GM21381 (cell line): ENCODE measurements at regions not wholly inside any gene's neighbourhood (a gene's known extent, or its start where the extent isn't known, plus 50 kb on each side); places are given as distances from the start of the nearest gene placed in this dataset.
"Not testable (repeated sequence)": the region's sequence is repeated elsewhere in the genome, so short reads cannot be mapped to it uniquely, and the experiment has no call there.

ENCODE experiments used
- ATAC-seq: cut with Tn5 transposase; IDR thresholded peaks from one replicate; pipeline ENCODE4 v1.9.1; 2021; ENCODE audit warnings: mild to moderate bottlenecking, moderate library complexity; ENCODE audit not compliant: unreplicated experiment

DNA sequence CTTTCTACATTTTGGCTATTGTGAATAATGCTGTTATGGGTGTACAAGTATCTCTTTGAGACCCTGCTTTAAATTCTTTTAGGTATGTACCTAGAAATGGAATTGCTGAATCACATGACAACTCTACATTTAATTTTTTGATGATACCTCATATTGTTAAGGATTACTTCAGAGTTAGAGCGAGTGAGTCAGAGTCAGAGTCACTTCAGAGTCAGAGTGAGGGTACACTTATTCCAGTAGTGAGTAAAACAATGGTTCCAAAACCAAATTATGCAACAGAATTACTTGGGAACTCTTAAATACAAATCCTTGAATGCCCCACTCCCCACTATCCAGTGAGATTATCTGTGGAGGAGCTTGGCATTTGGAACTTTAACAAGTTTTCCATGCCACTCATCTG lies 50.3 kb upstream of the SNRK start:
- ATAC-seq, result no peak

- no peak for ATAC-seq
These were observed 53.3 kb upstream of the SNRK start for GRCh38 chr3:43233062-43233461.

DNA sequence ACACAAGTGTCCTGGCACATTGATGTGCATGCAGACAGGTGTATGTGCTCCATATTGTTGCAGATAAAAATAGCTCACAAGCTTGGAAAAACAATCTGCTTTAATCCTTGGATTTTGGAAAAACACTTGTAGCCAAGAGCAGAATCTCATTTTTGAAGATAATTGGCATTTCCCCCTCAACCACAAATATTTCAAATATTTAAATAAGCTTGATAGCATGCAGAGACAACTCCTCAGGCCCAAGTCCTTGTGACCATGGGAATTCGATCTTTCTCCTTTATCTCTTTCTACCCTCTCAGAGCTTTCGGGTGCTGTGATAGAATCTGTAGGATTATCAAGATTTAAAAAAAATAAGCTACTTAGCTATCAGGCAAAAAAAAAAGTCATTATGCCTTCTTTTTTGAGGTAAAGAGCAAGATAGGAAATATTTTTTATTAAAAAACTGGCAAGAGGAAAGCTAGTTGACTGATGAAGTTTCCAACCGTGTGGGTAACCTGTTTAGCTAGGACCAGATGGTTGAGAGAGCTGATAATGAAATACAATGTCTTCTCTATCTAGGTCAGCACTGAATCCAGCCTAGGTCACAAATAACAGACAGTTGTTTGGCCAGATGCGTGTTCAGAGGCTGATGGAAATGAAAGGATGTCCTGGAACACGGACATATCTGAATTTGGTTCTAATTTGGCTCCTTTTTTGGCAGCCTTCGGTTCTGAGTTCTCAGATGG lies 54.9 kb upstream of the SNRK start:
- ATAC-seq, result no peak

GRCh38 chr3:43229865-43230264 lies 56.5 kb upstream of the SNRK start:
- ATAC-seq, result not testable (repeated sequence)

GRCh38 chr3:43227685-43228084 lies 58.7 kb upstream of the SNRK start:
- not testable (repeated sequence) for ATAC-seq

DNA sequence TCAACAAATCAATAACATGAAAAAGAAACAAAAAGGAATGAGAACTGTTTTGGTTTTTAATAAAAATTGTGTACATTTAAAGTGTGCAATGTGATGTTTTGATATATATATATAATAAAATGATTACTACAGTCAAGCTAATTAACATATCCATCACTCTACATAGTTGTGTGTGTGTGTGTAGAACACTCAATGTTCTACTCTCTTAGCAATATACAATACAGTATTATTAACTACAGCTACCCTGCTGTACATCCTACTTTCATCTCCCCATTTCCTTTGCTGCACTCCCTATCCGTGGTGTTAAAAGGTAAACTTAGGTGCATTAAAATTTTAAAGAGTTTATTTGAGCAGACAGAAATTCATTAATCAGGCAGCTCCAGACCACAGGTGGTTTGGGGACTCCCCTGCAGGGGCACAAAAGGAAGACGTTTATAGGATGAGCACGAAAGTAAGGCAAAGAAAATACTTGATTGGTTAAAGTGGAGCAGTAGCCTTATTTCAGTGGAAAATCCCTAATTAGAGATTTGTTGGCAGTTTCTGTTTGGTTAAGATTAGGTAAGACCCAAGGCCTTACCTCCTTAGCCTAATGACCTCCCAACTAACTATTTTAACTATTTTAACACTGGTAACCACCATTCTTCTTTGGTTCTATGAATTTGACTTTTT lies 61.8 kb upstream of the SNRK start:
- ATAC-seq, result no peak

- ATAC-seq, result no peak
These were observed 62.5 kb upstream of the SNRK start for GRCh38 chr3:43223670-43224364.

- ATAC-seq, result no peak
These were observed 63.8 kb upstream of the SNRK start for GRCh38 chr3:43222590-43222989.

DNA sequence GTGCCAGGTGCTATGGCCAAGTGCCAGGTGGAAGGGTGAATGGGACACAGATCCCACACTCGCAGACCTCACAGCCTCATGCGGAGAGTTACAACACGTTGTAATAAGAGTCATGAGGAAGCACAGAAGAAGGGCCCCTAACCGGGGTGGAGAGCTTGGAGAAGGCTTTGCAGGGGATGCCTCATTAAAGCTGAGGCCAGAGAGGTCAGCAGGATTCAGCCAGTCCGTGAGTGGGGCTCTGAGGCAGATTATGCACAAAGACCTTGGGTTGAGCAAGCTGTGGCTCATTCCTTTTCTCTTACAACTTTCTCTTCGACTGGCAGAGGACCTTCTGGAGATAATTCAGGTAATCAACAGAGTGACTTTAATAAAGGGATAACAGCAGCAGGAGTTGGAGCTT lies 65.3 kb upstream of the SNRK start:
- no peak for ATAC-seq

- ATAC-seq, result no peak
These were observed 66.7 kb upstream of the SNRK start for GRCh38 chr3:43219616-43220015.

DNA sequence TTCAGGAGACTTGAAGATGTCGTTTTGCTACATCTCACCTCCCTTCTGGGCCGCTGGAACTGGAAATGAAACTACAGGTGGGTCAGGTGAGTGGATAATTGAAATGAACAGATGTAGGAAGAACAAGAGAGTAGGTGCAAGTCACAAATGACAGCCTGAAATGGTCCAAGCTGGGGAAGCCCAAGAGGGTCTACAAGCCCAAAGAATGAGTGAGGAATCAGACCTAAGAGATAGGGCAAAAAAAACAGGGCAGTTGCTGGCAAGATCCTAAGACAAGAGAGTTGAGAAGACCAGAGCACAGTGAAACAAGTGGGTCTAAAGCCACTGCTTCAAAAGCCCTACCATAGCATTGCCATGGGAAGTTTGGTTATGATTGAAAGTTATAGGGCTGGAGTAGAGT lies 67.4 kb upstream of the SNRK start:
- ATAC-seq, result no peak

- ATAC-seq, result no peak
These were observed 68.2 kb upstream of the SNRK start for GRCh38 chr3:43218156-43218555.

GRCh38 chr3:43217633-43218032 lies 68.7 kb upstream of the SNRK start:
- ATAC-seq, result no peak

DNA sequence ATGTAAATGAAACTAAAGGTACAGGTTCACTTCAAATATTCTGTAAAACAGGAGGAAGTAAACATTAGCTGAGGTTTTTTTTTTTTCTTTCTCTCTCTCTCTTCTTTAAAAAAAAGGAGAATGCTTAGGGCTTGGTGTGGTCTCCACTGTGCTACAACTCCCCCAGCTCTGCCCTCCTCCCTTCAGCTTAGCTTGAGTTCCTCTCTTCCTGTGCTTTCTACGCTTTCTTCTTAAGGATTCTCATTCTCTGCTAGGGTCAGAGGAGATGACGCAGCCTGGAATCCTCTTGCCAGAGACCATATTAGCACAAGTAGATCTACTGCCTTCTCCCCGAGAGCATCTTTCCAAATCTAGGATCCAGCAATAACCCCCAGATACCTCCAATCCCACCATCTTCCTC lies 69.1 kb upstream of the SNRK start:
- no peak for ATAC-seq

DNA sequence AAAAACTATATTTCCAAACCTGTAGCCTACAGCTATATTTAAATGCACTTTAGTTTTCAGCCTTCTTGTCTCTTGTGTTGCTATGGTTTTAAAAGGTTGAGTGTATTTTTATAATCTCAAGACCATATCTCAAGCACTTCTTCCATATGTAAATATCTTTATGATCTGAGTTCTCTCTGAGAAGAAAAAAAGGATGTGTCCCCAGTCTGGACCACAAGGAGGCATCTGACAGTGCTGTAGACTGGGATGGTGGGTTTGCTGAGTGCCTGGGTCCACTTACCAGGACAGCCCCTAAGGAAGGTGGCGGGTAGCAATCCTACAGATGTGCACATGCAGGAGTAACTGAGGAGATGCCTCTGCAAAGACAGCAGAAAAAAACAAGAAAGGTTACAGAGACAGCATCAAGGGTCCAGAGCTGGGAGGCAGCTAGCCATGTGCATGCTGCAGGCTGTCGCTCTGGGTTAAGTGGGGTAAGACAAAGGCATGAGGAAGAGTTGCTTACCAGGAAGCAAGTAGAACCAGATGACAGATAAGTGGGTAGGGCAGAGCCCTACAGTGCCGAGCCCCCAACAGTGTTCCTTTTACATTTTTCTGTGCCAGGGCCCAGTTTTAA lies 70.6 kb upstream of the SNRK start:
- no peak for ATAC-seq

- no peak for ATAC-seq
These were observed 71.2 kb upstream of the SNRK start for GRCh38 chr3:43215138-43215537.

GRCh38 chr3:43214616-43215015 lies 71.7 kb upstream of the SNRK start:
- ATAC-seq, result no peak

GRCh38 chr3:43213631-43214030 lies 72.7 kb upstream of the SNRK start:
- peak; percentile 54 for ATAC-seq

DNA sequence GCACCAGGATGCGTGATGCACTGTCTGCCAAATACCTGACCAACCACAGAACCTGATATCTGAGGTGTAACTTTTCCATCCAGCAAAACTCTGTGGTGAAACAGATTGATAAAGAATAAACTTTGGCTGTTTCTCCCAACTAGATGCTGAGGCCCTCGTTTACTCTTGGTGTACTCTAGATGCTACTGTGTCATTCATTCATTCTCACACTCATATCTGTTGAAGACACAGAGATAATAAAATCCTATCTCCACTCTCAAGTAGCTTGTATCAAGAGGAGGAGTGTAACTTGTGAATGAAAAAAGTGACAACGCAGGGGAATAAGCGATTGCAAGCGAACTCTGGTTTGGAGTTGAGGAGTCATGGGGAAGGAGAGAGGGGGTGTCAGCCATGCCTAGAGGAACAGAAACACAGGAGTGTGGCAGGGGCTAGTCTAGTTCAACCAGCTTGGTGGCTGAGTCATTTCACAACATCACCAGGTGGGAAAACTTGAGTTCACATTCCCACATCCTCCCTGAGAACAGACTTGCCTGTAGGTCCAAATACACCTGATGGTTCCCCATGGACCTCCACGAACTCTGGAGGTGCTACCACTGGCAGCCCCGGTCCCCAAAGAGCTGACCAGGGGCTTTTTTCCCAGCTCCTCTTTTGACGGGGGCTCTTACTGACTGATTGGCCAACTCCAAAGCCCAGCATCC lies 73.3 kb upstream of the SNRK start:
- no peak for ATAC-seq

- ATAC-seq, result no peak
These were observed 74.7 kb upstream of the SNRK start for GRCh38 chr3:43211681-43212080.
